ENCODE measurements at regions not wholly inside any gene's neighbourhood (a gene's known extent, or its start where the extent isn't known, plus 50 kb on each side); places are given as distances from the start of the nearest gene placed in this dataset.

DNA sequence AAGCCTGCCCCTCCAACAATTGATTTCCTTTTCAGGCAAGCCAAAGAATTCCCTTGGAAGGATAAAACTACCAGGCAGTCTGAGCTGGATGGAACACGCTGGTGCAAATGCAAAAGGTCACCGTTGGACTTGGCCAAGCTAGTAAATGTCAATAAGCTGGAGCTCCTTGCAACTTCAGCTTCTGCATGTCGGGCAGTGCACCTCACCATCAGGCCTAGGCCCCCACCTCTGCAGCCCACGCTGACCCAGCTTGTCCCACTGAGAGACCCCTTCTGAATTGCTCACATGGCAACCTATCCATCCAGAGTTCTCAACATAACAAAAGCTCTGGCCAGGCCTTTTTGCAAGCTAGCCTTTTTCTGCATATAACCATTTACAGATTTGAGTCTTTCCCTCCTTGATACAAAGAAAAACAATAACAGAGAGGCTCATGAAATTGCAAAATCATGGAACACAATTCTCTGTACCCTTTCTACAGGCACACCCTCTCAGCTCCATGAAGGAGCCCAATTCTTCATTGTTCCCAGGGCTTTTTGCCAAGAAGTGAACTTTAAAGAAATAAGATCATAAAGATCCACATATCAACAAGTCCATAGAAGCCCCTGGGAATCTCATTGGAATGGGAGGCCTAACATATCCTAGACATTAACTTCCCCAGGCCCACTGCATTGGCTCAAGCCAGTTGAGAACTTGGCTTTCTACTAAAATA lies 123.9 kb upstream of the SLIT3 start (continued):
- TF ChIP-seq KDM5A (IDR thresholded peaks at IDR 0.05; ENCODE audit: low read length) (no peak), SP4 (IDR thresholded peaks at IDR 0.05; ENCODE audit: low read length) (no peak), TAF1 (IDR thresholded peaks at IDR 0.05; ENCODE audit: low read depth, low read length) (no peak), SIRT6 (IDR thresholded peaks at IDR 0.05; ENCODE audit: low read length) (no peak), SP2 (IDR thresholded peaks at IDR 0.05; ENCODE audit: low read length) (no peak)
- TF ChIP-seq, protein P1, sequence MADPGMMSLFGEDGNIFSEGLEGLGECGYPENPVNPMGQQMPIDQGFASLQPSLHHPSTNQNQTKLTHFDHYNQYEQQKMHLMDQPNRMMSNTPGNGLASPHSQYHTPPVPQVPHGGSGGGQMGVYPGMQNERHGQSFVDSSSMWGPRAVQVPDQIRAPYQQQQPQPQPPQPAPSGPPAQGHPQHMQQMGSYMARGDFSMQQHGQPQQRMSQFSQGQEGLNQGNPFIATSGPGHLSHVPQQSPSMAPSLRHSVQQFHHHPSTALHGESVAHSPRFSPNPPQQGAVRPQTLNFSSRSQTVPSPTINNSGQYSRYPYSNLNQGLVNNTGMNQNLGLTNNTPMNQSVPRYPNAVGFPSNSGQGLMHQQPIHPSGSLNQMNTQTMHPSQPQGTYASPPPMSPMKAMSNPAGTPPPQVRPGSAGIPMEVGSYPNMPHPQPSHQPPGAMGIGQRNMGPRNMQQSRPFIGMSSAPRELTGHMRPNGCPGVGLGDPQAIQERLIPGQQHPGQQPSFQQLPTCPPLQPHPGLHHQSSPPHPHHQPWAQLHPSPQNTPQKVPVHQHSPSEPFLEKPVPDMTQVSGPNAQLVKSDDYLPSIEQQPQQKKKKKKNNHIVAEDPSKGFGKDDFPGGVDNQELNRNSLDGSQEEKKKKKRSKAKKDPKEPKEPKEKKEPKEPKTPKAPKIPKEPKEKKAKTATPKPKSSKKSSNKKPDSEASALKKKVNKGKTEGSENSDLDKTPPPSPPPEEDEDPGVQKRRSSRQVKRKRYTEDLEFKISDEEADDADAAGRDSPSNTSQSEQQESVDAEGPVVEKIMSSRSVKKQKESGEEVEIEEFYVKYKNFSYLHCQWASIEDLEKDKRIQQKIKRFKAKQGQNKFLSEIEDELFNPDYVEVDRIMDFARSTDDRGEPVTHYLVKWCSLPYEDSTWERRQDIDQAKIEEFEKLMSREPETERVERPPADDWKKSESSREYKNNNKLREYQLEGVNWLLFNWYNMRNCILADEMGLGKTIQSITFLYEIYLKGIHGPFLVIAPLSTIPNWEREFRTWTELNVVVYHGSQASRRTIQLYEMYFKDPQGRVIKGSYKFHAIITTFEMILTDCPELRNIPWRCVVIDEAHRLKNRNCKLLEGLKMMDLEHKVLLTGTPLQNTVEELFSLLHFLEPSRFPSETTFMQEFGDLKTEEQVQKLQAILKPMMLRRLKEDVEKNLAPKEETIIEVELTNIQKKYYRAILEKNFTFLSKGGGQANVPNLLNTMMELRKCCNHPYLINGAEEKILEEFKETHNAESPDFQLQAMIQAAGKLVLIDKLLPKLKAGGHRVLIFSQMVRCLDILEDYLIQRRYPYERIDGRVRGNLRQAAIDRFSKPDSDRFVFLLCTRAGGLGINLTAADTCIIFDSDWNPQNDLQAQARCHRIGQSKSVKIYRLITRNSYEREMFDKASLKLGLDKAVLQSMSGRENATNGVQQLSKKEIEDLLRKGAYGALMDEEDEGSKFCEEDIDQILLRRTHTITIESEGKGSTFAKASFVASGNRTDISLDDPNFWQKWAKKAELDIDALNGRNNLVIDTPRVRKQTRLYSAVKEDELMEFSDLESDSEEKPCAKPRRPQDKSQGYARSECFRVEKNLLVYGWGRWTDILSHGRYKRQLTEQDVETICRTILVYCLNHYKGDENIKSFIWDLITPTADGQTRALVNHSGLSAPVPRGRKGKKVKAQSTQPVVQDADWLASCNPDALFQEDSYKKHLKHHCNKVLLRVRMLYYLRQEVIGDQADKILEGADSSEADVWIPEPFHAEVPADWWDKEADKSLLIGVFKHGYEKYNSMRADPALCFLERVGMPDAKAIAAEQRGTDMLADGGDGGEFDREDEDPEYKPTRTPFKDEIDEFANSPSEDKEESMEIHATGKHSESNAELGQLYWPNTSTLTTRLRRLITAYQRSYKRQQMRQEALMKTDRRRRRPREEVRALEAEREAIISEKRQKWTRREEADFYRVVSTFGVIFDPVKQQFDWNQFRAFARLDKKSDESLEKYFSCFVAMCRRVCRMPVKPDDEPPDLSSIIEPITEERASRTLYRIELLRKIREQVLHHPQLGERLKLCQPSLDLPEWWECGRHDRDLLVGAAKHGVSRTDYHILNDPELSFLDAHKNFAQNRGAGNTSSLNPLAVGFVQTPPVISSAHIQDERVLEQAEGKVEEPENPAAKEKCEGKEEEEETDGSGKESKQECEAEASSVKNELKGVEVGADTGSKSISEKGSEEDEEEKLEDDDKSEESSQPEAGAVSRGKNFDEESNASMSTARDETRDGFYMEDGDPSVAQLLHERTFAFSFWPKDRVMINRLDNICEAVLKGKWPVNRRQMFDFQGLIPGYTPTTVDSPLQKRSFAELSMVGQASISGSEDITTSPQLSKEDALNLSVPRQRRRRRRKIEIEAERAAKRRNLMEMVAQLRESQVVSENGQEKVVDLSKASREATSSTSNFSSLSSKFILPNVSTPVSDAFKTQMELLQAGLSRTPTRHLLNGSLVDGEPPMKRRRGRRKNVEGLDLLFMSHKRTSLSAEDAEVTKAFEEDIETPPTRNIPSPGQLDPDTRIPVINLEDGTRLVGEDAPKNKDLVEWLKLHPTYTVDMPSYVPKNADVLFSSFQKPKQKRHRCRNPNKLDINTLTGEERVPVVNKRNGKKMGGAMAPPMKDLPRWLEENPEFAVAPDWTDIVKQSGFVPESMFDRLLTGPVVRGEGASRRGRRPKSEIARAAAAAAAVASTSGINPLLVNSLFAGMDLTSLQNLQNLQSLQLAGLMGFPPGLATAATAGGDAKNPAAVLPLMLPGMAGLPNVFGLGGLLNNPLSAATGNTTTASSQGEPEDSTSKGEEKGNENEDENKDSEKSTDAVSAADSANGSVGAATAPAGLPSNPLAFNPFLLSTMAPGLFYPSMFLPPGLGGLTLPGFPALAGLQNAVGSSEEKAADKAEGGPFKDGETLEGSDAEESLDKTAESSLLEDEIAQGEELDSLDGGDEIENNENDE (IDR thresholded peaks at IDR 0.05; ENCODE audit: insufficient replicate concordance, low read length) = no peak

Data from H1 (cell line).